Endothelial cell of umbilical vein (primary cell): ENCODE measurements at regions not wholly inside any gene's neighbourhood (a gene's known extent, or its start where the extent isn't known, plus 50 kb on each side); places are given as distances from the start of the nearest gene placed in this dataset.

Source experiments
- CTCF ChIP-seq, 2 donors: IDR thresholded peaks; 1 replicate in 1 of 2; 2 replicates in 1 of 2; pipeline ENCODE4 v1.5.1; 2011; ENCODE audit warnings: low read length in 2 of 2, mild to moderate bottlenecking in 2 of 2, moderate library complexity in 2 of 2, control low read depth in 1 of 2, inconsistent platforms in 1 of 2, low read depth in 1 of 2; ENCODE audit not compliant: insufficient read depth in 1 of 2; ENCODE audit errors: extremely low read depth in 1 of 2
- EZH2 ChIP-seq: IDR thresholded peaks from 2 replicates; pipeline ENCODE4 v1.6.1; 2012; ENCODE audit warnings: borderline replicate concordance, low read depth, mild to moderate bottlenecking, moderate library complexity, low read length, inconsistent platforms; ENCODE audit not compliant: severe bottlenecking
- FOS ChIP-seq: IDR thresholded peaks from 2 replicates; pipeline ENCODE4 v1.6.1; 2011; ENCODE audit warnings: mild to moderate bottlenecking, low read length, moderate library complexity, borderline replicate concordance; ENCODE audit not compliant: insufficient read depth
- GATA2 ChIP-seq: IDR thresholded peaks from 2 replicates; pipeline ENCODE4 v1.7.0; 2011; ENCODE audit warnings: low read depth, mild to moderate bottlenecking, moderate library complexity, mixed read lengths, low read length; ENCODE audit not compliant: insufficient read length, insufficient read depth
- JUN ChIP-seq: IDR thresholded peaks from 2 replicates; pipeline ENCODE4 v1.6.1; 2011; ENCODE audit warnings: borderline replicate concordance, low read depth; ENCODE audit not compliant: insufficient read length, insufficient read depth
- MAX ChIP-seq: IDR thresholded peaks from 2 replicates; pipeline ENCODE4 v1.6.1; 2011; ENCODE audit not compliant: insufficient read depth, insufficient read length
- MYC ChIP-seq: IDR thresholded peaks from one replicate; pipeline ENCODE4 v1.6.1; 2011; ENCODE audit warnings: mild to moderate bottlenecking, low read depth, low read length
- POLR2A ChIP-seq: IDR thresholded peaks from 2 replicates; pipeline ENCODE4 v1.6.1; 2012; ENCODE audit warnings: low read depth, mild to moderate bottlenecking, control low read depth, low read length
- POLR2AphosphoS5 ChIP-seq: IDR thresholded peaks from 2 replicates; pipeline ENCODE4 v1.6.1; 2012; ENCODE audit warnings: low read depth, mild to moderate bottlenecking, control low read depth, low read length, moderate library complexity; ENCODE audit not compliant: insufficient read depth

GRCh38 chr15:93826293-93826692, 405.1 kb upstream of the MCTP2 start:
- TF ChIP-seq CTCF (IDR thresholded peaks at IDR 0.05; ENCODE audit: extremely low read depth in 1 of 2, insufficient read depth in 1 of 2, low read depth in 1 of 2, low read length in 2 of 2): no peak
- TF ChIP-seq POLR2AphosphoS5: no peak
- no peak for TF ChIP-seq MAX
- no peak for TF ChIP-seq MYC
- no peak for TF ChIP-seq POLR2A
- TF ChIP-seq JUN: no peak
- no peak for TF ChIP-seq FOS
- TF ChIP-seq EZH2: no peak
- TF ChIP-seq GATA2: no peak
